ENCODE measurements at regions not wholly inside any gene's neighbourhood (a gene's known extent, or its start where the extent isn't known, plus 50 kb on each side); places are given as distances from the start of the nearest gene placed in this dataset.

DNA sequence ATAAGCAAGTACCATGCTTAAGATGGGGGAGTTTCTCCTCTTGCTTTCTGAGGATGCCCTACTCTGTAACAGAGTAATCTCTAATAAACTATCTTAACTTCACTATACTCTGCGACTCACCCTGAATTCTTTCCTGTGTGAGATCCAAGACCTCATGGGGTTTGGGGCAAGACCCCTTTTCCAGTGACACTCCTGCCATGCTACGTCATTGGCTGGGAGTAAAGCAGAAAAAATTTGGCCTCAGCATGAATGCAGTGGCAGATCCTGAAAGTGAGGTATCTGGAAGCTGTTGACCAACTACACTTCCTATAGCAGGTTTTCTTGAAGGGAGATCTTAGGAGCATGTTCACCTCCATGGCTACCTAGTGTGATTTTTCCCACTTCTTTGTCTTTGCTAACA, 109.1 kb upstream of the MED14 start:
- H3K9me1 ChIP-seq (ENCODE audit: control insufficient read depth, extremely low read depth, insufficient read depth, low read length), result no peaks in the 10 kb centered on the region
- H3K4me3 ChIP-seq (ENCODE audit: control insufficient read depth in 2 of 3, extremely low read depth in 1 of 3, insufficient read depth in 2 of 3, low read depth in 1 of 3, low read length in 3 of 3), result no peak overlapping the region
- no peak overlapping the region for H3K27ac ChIP-seq (ENCODE audit: control insufficient read depth, insufficient read depth, low read length)
- H3K4me1 ChIP-seq (ENCODE audit: control insufficient read depth, extremely low read depth, insufficient read depth, low read length), result no peaks in the 10 kb centered on the region
- H3K79me2 ChIP-seq (ENCODE audit: control insufficient read depth, insufficient read depth, low read length), result no peaks in the 10 kb centered on the region
- peaks cover 4% of the 10 kb centered on the region for H3K9me3 ChIP-seq (ENCODE audit: control insufficient read depth, low read depth, low read length)
- no peaks in the 10 kb centered on the region for H4K20me1 ChIP-seq (ENCODE audit: control insufficient read depth, extremely low read depth, insufficient read depth, low read length)
- no peak overlapping the region for H3K4me2 ChIP-seq (ENCODE audit: control insufficient read depth, extremely low read depth, insufficient read depth, low read depth, low read length)
- TF ChIP-seq, protein P1, sequence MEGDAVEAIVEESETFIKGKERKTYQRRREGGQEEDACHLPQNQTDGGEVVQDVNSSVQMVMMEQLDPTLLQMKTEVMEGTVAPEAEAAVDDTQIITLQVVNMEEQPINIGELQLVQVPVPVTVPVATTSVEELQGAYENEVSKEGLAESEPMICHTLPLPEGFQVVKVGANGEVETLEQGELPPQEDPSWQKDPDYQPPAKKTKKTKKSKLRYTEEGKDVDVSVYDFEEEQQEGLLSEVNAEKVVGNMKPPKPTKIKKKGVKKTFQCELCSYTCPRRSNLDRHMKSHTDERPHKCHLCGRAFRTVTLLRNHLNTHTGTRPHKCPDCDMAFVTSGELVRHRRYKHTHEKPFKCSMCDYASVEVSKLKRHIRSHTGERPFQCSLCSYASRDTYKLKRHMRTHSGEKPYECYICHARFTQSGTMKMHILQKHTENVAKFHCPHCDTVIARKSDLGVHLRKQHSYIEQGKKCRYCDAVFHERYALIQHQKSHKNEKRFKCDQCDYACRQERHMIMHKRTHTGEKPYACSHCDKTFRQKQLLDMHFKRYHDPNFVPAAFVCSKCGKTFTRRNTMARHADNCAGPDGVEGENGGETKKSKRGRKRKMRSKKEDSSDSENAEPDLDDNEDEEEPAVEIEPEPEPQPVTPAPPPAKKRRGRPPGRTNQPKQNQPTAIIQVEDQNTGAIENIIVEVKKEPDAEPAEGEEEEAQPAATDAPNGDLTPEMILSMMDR (optimal IDR thresholded peaks at IDR 0.05 in 1 of 3, IDR thresholded peaks at IDR 0.05 in 1 of 3, conservative IDR thresholded peaks at IDR 0.05 in 1 of 3; ENCODE audit: extremely low read depth in 1 of 3, insufficient read depth in 2 of 3, low read length in 3 of 3), result no peak
- TF ChIP-seq EZH2 (IDR thresholded peaks at IDR 0.05; ENCODE audit: low read length), result no peak
- FAIRE-seq (no peak), DNase-seq (ENCODE audit: low read depth, low spot score) (no peak)
- dilution Hi-C loops (cut with MboI; ENCODE audit: extremely low pct_ligation_motif_present, low sequenced_read_pairs), result no loop called here
- no peak overlapping the region for H2AFZ ChIP-seq (ENCODE audit: control insufficient read depth, low read length)
- H3K27me3 ChIP-seq (ENCODE audit: control insufficient read depth, extremely low read depth, insufficient read depth, low read length), result no peaks in the 10 kb centered on the region
- no peaks in the 10 kb centered on the region for H3K36me3 ChIP-seq (ENCODE audit: control insufficient read depth in 2 of 2, extremely low read depth in 1 of 2, insufficient read depth in 2 of 2, low read length in 2 of 2)
- no peak overlapping the region for H3K9ac ChIP-seq (ENCODE audit: control insufficient read depth, extremely low read depth, insufficient read depth, low read length)

DNA sequence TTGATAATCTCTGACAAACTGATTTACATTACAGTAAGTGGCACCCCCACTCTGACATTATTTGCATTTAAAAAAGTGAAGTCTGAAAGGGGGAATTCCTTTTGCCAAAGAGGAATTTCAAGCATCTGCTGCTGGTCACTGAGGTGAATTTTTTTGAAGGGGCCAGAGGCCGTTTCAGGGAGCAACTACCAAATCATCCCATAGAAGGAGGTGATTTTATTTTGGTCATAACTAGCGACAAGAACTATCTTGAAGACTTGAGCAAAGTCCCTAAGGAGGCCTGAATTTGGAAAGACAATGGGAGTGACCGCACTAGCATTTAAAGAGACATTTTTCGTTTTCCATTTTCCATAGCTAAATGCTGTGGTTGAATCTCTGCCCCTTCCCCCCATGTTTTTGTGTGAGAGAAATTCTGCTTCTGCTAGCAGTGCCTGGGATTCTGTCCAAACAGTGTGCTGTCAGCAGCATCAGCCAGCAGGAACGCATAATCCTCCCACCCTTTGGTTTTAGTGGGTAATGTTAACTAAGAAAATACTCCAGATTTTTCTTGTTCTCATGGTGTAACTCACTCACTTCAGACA, 110.1 kb upstream of the MED14 start:
- Histone ChIP-seq H3K4me1 (ENCODE audit: control insufficient read depth, extremely low read depth, insufficient read depth, low read length) (no peaks in the 10 kb centered on the region), H3K36me3 (ENCODE audit: control insufficient read depth in 2 of 2, extremely low read depth in 1 of 2, insufficient read depth in 2 of 2, low read length in 2 of 2) (no peaks in the 10 kb centered on the region), H2AFZ (ENCODE audit: control insufficient read depth, low read length) (no peak overlapping the region), H3K27me3 (ENCODE audit: control insufficient read depth, extremely low read depth, insufficient read depth, low read length) (no peaks in the 10 kb centered on the region), H3K4me2 (ENCODE audit: control insufficient read depth, extremely low read depth, insufficient read depth, low read depth, low read length) (no peak overlapping the region), H3K9ac (ENCODE audit: control insufficient read depth, extremely low read depth, insufficient read depth, low read length) (no peak overlapping the region), H3K79me2 (ENCODE audit: control insufficient read depth, insufficient read depth, low read length) (no peaks in the 10 kb centered on the region), H4K20me1 (ENCODE audit: control insufficient read depth, extremely low read depth, insufficient read depth, low read length) (no peaks in the 10 kb centered on the region), H3K9me1 (ENCODE audit: control insufficient read depth, extremely low read depth, insufficient read depth, low read length) (no peaks in the 10 kb centered on the region), H3K9me3 (ENCODE audit: control insufficient read depth, low read depth, low read length) (peaks cover 4% of the 10 kb centered on the region), H3K27ac (ENCODE audit: control insufficient read depth, insufficient read depth, low read length) (no peak overlapping the region), H3K4me3 (ENCODE audit: control insufficient read depth in 2 of 3, extremely low read depth in 1 of 3, insufficient read depth in 2 of 3, low read depth in 1 of 3, low read length in 3 of 3) (no peak overlapping the region)
- dilution Hi-C loops (cut with MboI; ENCODE audit: extremely low pct_ligation_motif_present, low sequenced_read_pairs), result no loop called here
- no peak for FAIRE-seq
- no peak for TF ChIP-seq EZH2 (IDR thresholded peaks at IDR 0.05; ENCODE audit: low read length)
- TF ChIP-seq, protein P1 (optimal IDR thresholded peaks at IDR 0.05 in 1 of 3, IDR thresholded peaks at IDR 0.05 in 1 of 3, conservative IDR thresholded peaks at IDR 0.05 in 1 of 3; ENCODE audit: extremely low read depth in 1 of 3, insufficient read depth in 2 of 3, low read length in 3 of 3), result no peak
- no peak for DNase-seq (ENCODE audit: low read depth, low spot score)

Data from keratinocyte (primary cell).